ENCODE measurements at regions not wholly inside any gene's neighbourhood (a gene's known extent, or its start where the extent isn't known, plus 50 kb on each side); places are given as distances from the start of the nearest gene placed in this dataset.

DNA sequence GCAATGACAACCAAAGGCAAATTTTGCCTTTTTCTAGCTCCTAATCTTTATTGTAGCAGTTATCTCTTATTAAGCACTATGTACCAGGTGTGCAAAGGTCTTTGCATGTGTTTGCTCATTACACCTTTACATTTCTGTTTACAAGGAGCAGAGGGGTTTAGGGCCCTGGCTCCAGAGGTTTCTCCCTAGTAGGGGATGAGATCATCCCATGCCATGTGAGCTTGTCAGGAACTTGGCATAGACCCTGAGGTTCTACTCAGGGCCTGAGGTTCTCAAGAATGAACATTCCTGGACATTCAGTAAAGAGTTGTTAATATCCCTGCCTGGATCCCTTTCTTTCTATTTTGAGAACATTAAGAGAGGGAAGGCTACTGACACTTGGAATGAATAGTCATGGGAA is 292.0 kb downstream of the RPAP3 start:
- H3K27me3 ChIP-seq, result no peaks in the 10 kb centered on the region
- H3K9me3 ChIP-seq, result no peaks in the 10 kb centered on the region
- H3K27ac ChIP-seq, result no peak overlapping the region
- no peaks in the 10 kb centered on the region for H3K36me3 ChIP-seq
- no peaks in the 10 kb centered on the region for H3K4me1 ChIP-seq (ENCODE audit: control insufficient read depth in 1 of 2, insufficient read depth in 1 of 2, low read depth in 1 of 2, low read length in 1 of 2)
- no peak for TF ChIP-seq CTCF (IDR thresholded peaks at IDR 0.05)
- no peak overlapping the region for H3K4me3 ChIP-seq (ENCODE audit: low read depth in 1 of 2, low read length in 1 of 2)

- no peak for TF ChIP-seq CTCF (IDR thresholded peaks at IDR 0.05)
- Histone ChIP-seq H3K36me3 (no peaks in the 10 kb centered on the region), H3K9me3 (no peaks in the 10 kb centered on the region), H3K27me3 (no peaks in the 10 kb centered on the region), H3K4me3 (ENCODE audit: low read depth in 1 of 2, low read length in 1 of 2) (no peak overlapping the region), H3K4me1 (ENCODE audit: control insufficient read depth in 1 of 2, insufficient read depth in 1 of 2, low read depth in 1 of 2, low read length in 1 of 2) (peaks cover 0 to 7% of the 10 kb centered on the region in 2 experiments), H3K27ac (no peak overlapping the region)
These were observed 293.1 kb downstream of the RPAP3 start for GRCh38 chr12:47412601-47413236.

DNA sequence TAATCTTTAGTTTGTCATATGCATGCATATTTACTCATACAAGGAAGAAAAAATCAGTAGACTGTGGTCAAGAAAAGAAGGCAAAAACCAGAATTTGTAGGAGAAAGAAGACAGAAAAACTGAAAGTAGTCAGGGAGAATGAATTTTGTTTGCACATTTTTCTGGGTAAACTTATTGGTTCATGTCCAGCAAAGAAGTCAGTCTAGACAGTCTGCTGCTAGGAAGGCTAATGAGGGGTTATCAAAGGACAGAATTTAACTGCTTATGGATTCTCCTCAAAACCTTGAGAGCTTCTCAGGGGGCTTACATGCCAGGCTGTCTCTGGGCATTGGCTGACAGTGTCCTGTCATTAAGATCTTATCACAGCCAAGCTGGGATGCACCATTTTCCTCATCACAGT is 293.9 kb downstream of the RPAP3 start:
- Histone ChIP-seq H3K36me3 (no peaks in the 10 kb centered on the region), H3K4me1 (ENCODE audit: control insufficient read depth in 1 of 2, insufficient read depth in 1 of 2, low read depth in 1 of 2, low read length in 1 of 2) (peaks cover 0 to 7% of the 10 kb centered on the region in 2 experiments), H3K9me3 (no peaks in the 10 kb centered on the region), H3K27me3 (no peaks in the 10 kb centered on the region), H3K4me3 (ENCODE audit: low read depth in 1 of 2, low read length in 1 of 2) (no peak overlapping the region), H3K27ac (no peak overlapping the region)
- no peak for TF ChIP-seq CTCF (IDR thresholded peaks at IDR 0.05)

DNA sequence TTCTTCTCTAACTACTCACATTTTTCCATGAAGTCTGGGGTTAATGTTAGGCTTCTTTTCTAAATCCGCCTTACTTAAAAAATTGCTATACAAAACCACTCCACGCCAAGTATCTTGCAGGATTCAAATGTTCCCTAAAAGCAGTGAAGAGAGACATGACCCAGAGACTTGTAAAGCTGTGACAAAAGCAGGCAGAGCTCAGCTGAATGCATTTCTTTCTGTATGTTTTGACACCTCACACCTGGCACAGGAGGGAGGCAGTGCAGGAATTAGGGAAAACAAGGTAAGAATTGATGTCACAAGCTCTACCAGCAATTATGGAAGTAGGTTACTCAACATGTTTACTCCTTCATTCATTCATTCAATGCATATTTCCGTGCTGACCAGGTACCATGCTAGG is 295.0 kb downstream of the RPAP3 start:
- TF ChIP-seq CTCF (IDR thresholded peaks at IDR 0.05), result no peak
- Histone ChIP-seq H3K4me1 (ENCODE audit: control insufficient read depth in 1 of 2, insufficient read depth in 1 of 2, low read depth in 1 of 2, low read length in 1 of 2) (peaks cover 0 to 7% of the 10 kb centered on the region in 2 experiments), H3K27ac (no peak overlapping the region), H3K4me3 (ENCODE audit: low read depth in 1 of 2, low read length in 1 of 2) (no peak overlapping the region), H3K9me3 (no peaks in the 10 kb centered on the region), H3K36me3 (no peaks in the 10 kb centered on the region), H3K27me3 (no peaks in the 10 kb centered on the region)

DNA sequence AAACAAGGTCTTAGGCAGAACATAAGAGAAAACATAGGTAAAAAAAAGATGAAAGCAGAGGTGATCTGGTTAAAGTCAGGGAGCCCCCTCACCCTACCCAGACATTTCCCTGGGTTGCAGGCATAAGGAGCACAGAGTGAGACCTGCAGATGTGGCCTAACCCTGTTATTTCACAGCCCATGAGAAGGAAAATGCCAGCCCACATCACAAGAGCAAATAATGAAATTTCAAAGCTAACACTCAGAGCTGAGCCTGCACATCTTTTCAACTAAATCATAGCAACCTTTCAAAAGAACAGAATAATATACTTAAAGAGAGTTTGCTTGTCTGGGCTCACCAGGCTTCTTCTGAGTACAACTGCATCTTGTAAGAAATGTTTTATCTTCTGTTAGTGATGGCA is 295.4 kb downstream of the RPAP3 start:
- Histone ChIP-seq H3K9me3 (no peaks in the 10 kb centered on the region), H3K4me1 (ENCODE audit: control insufficient read depth in 1 of 2, insufficient read depth in 1 of 2, low read depth in 1 of 2, low read length in 1 of 2) (peaks cover 0 to 7% of the 10 kb centered on the region in 2 experiments), H3K27ac (no peak overlapping the region), H3K36me3 (no peaks in the 10 kb centered on the region), H3K4me3 (ENCODE audit: low read depth in 1 of 2, low read length in 1 of 2) (no peak overlapping the region), H3K27me3 (no peaks in the 10 kb centered on the region)
- no peak for TF ChIP-seq CTCF (IDR thresholded peaks at IDR 0.05)

Measured in neutrophil (primary cell).